K562 (cell line): ENCODE measurements at regions not wholly inside any gene's neighbourhood (a gene's known extent, or its start where the extent isn't known, plus 50 kb on each side); places are given as distances from the start of the nearest gene placed in this dataset.

ENCODE experiments used
- CCAR2 ChIP-seq: fragments of 200-400 bp; formaldehyde crosslinking; IDR thresholded peaks from 2 replicates; pipeline ENCODE4 v1.6.1; 2017; ENCODE audit warnings: mild to moderate bottlenecking, low read depth, low read length
- CCNT2 ChIP-seq: IDR thresholded peaks from 2 replicates; pipeline ENCODE4 v1.6.1; 2011; ENCODE audit warnings: borderline replicate concordance, low read depth, mild to moderate bottlenecking, moderate library complexity, mixed read lengths, low read length; ENCODE audit not compliant: insufficient read length; ENCODE audit errors: extremely low read depth
- CEBPB ChIP-seq: fragments of 450-650 bp; IDR thresholded peaks from 2 replicates; pipeline ENCODE4 v1.6.1; 2016; ENCODE audit warnings: missing genetic modification characterization, missing compliant biosample characterization
- DPF2 ChIP-seq: fragments of 450-650 bp; IDR thresholded peaks from 2 replicates; pipeline ENCODE4 v1.6.1; 2016
- ZFP36 ChIP-seq: fragments of 150-350 bp; IDR thresholded peaks from 2 replicates; pipeline ENCODE4 v1.6.1; 2018; ENCODE audit warnings: low read length, low read depth; ENCODE audit not compliant: partially characterized antibody
- ZNF274 ChIP-seq: IDR thresholded peaks from 2 replicates; pipeline ENCODE4 v1.6.1; 2011; ENCODE audit warnings: low read depth, mild to moderate bottlenecking, low read length, moderate library complexity, borderline replicate concordance
- TF ChIP-seq, protein P1 (sequence below), 3 experiments: IDR thresholded peaks in 2 of 3; conservative IDR thresholded peaks in 1 of 3; 2 replicates each; pipeline ENCODE4 v1.5.1; 2011 to 2012; ENCODE audit warnings: low read length in 3 of 3, mild to moderate bottlenecking in 3 of 3, control low read depth in 2 of 3, improper control_type of control experiment in 1 of 3, inconsistent platforms in 1 of 3, low read depth in 1 of 3, mixed read lengths in 1 of 3, moderate library complexity in 1 of 3; ENCODE audit not compliant: insufficient read depth in 2 of 3
- TF ChIP-seq, protein P2 (sequence below), 2 experiments: fragments of 450-650 bp in 1 of 2; sonication (generic) in 1 of 2; formaldehyde crosslinking in 1 of 2; IDR thresholded peaks in 1 of 2; conservative IDR thresholded peaks in 1 of 2; 2 replicates each; pipeline versions ENCODE4 v1.6.1 to v1.8.1; 2016 to 2023; ENCODE audit warnings: mild to moderate bottlenecking in 2 of 2, moderate library complexity in 2 of 2, inconsistent platforms in 1 of 2, missing genetic modification reagents in 1 of 2

DNA sequence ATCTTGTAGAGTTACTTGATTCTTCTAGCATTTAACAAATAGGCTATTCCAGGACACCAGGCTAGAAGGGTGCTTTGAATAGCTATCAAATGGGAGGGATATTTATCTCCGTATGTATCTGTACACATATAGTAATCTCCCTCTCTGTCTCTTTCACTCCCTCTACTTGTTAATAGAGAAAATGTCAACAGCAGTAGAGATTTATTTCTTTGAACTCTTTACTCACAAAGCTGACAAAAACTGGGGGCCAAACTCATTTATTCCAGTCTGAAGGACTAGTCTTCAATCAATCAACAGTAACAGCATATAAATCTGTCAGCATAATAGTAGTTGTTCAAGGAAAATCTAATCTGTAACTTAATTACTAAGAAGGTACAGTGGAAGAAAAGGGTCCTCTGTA, 78.2 kb upstream of the FER start:
- no peak for TF ChIP-seq CCAR2
- TF ChIP-seq CCNT2: no peak
- TF ChIP-seq, protein P1, sequence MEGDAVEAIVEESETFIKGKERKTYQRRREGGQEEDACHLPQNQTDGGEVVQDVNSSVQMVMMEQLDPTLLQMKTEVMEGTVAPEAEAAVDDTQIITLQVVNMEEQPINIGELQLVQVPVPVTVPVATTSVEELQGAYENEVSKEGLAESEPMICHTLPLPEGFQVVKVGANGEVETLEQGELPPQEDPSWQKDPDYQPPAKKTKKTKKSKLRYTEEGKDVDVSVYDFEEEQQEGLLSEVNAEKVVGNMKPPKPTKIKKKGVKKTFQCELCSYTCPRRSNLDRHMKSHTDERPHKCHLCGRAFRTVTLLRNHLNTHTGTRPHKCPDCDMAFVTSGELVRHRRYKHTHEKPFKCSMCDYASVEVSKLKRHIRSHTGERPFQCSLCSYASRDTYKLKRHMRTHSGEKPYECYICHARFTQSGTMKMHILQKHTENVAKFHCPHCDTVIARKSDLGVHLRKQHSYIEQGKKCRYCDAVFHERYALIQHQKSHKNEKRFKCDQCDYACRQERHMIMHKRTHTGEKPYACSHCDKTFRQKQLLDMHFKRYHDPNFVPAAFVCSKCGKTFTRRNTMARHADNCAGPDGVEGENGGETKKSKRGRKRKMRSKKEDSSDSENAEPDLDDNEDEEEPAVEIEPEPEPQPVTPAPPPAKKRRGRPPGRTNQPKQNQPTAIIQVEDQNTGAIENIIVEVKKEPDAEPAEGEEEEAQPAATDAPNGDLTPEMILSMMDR (IDR thresholded peaks at IDR 0.05 in 2 of 3, conservative IDR thresholded peaks at IDR 0.05 in 1 of 3; ENCODE audit: insufficient read depth in 2 of 3, low read depth in 1 of 3, low read length in 3 of 3): no peak
- TF ChIP-seq DPF2: no peak
- TF ChIP-seq ZFP36: no peak
- TF ChIP-seq, protein P2, sequence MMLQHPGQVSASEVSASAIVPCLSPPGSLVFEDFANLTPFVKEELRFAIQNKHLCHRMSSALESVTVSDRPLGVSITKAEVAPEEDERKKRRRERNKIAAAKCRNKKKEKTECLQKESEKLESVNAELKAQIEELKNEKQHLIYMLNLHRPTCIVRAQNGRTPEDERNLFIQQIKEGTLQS (IDR thresholded peaks at IDR 0.05): no peak
- TF ChIP-seq, protein P2 (CRISPR knock-in tag; conservative IDR thresholded peaks at IDR 0.05): no peak
- TF ChIP-seq CEBPB (tag): no peak
- no peak for TF ChIP-seq ZNF274
